NCI-H82 treated with DMSO at 0.1 percent for 48 hours (cell line): ENCODE measurements at regions not wholly inside any gene's neighbourhood (a gene's known extent, or its start where the extent isn't known, plus 50 kb on each side); places are given as distances from the start of the nearest gene placed in this dataset.
"Not testable (repeated sequence)": the region's sequence is repeated elsewhere in the genome, so short reads cannot be mapped to it uniquely, and the experiment has no call there.

Source experiments
- DNase-seq: peaks from one replicate; lab custom pipeline; 2025; ENCODE audit not compliant: unreplicated experiment; lab: John Stamatoyannopoulos, UW

GRCh38 chr7:76971201-76971600 lies 61.0 kb downstream of the SPDYE17 start:
- DNase-seq, result not testable (repeated sequence)

GRCh38 chr7:76969892-76970291 lies 62.3 kb downstream of the SPDYE17 start:
- DNase-seq, result not testable (repeated sequence)

GRCh38 chr7:76965731-76966548 lies 66.2 kb downstream of the SPDYE17 start:
- DNase-seq, result not testable (repeated sequence)

GRCh38 chr7:76964050-76964449 lies 68.1 kb downstream of the SPDYE17 start:
- DNase-seq, result not testable (repeated sequence)

- not testable (repeated sequence) for DNase-seq
These were observed 69.1 kb downstream of the SPDYE17 start for GRCh38 chr7:76963061-76963460.

GRCh38 chr7:76960400-76960986 lies 71.7 kb downstream of the SPDYE17 start:
- DNase-seq, result not testable (repeated sequence)

- not testable (repeated sequence) for DNase-seq
These were observed 72.4 kb downstream of the SPDYE17 start for GRCh38 chr7:76959573-76960399.

GRCh38 chr7:76956531-76956930 lies 75.6 kb downstream of the SPDYE17 start:
- not testable (repeated sequence) for DNase-seq

- not testable (repeated sequence) for DNase-seq
These were observed 77.0 kb downstream of the SPDYE17 start for GRCh38 chr7:76955124-76955523.

- not testable (repeated sequence) for DNase-seq
These were observed 87.6 kb downstream of the SPDYE17 start for GRCh38 chr7:76944603-76945002.

GRCh38 chr7:76941809-76942765 lies 90.1 kb downstream of the SPDYE17 start:
- not testable (repeated sequence) for DNase-seq

- not testable (repeated sequence) for DNase-seq
These were observed 94.4 kb downstream of the SPDYE17 start for GRCh38 chr7:76937781-76938180.

- DNase-seq, result not testable (repeated sequence)
These were observed 94.8 kb downstream of the SPDYE17 start for GRCh38 chr7:76937330-76937729.

- DNase-seq, result not testable (repeated sequence)
These were observed 95.8 kb downstream of the SPDYE17 start for GRCh38 chr7:76936346-76936745.

- not testable (repeated sequence) for DNase-seq
These were observed 97.5 kb downstream of the SPDYE17 start for GRCh38 chr7:76934711-76935110.

- not testable (repeated sequence) for DNase-seq
These were observed 99.2 kb downstream of the SPDYE17 start for GRCh38 chr7:76932957-76933356.

GRCh38 chr7:76931441-76931840 lies 100.7 kb downstream of the SPDYE17 start:
- DNase-seq, result not testable (repeated sequence)

- not testable (repeated sequence) for DNase-seq
These were observed 101.7 kb downstream of the SPDYE17 start for GRCh38 chr7:76930416-76930815.

GRCh38 chr7:76928751-76929150 lies 103.4 kb downstream of the SPDYE17 start:
- DNase-seq, result not testable (repeated sequence)

GRCh38 chr7:76927741-76928393 lies 104.3 kb downstream of the SPDYE17 start:
- DNase-seq, result not testable (repeated sequence)
